GM19328 (cell line): ENCODE measurements at regions not wholly inside any gene's neighbourhood (a gene's known extent, or its start where the extent isn't known, plus 50 kb on each side); places are given as distances from the start of the nearest gene placed in this dataset.
"Not testable (repeated sequence)": the region's sequence is repeated elsewhere in the genome, so short reads cannot be mapped to it uniquely, and the experiment has no call there.

Experiments used
- ATAC-seq: cut with Tn5 transposase; IDR thresholded peaks from one replicate; pipeline ENCODE4 v1.9.1; 2021; ENCODE audit warnings: mild to moderate bottlenecking, moderate library complexity; ENCODE audit not compliant: unreplicated experiment

GRCh38 chr6:19892260-19892659, 55.1 kb downstream of the ID4 start:
- no peak for ATAC-seq

- no peak for ATAC-seq
Observed at GRCh38 chr6:19895866-19896692, 58.9 kb downstream of the ID4 start.

GRCh38 chr6:19896693-19897010, 59.5 kb downstream of the ID4 start:
- ATAC-seq: no peak

GRCh38 chr6:19898141-19898740, 61.1 kb downstream of the ID4 start:
- no peak for ATAC-seq

- ATAC-seq: no peak
Observed at GRCh38 chr6:19902201-19902600, 65.0 kb downstream of the ID4 start.

- not testable (repeated sequence) for ATAC-seq
Observed at GRCh38 chr6:19904408-19904807, 67.2 kb downstream of the ID4 start.

- no peak for ATAC-seq
Observed at GRCh38 chr6:19905584-19905983, 68.4 kb downstream of the ID4 start.

- no peak for ATAC-seq
Observed at GRCh38 chr6:19906171-19906570, 69.0 kb downstream of the ID4 start.

GRCh38 chr6:19911223-19911622, 74.1 kb downstream of the ID4 start:
- ATAC-seq: no peak

GRCh38 chr6:19918436-19918835, 81.3 kb downstream of the ID4 start:
- ATAC-seq: no peak

- ATAC-seq: no peak
Observed at GRCh38 chr6:19921786-19922185, 84.6 kb downstream of the ID4 start.

GRCh38 chr6:19925533-19925932, 88.4 kb downstream of the ID4 start:
- no peak for ATAC-seq

GRCh38 chr6:19928461-19928860, 91.3 kb downstream of the ID4 start:
- ATAC-seq: no peak

- no peak for ATAC-seq
Observed at GRCh38 chr6:19929312-19929711, 92.1 kb downstream of the ID4 start.

GRCh38 chr6:19934996-19935591, 97.9 kb downstream of the ID4 start:
- no peak for ATAC-seq

- not testable (repeated sequence) for ATAC-seq
Observed at GRCh38 chr6:19939321-19939720, 102.2 kb downstream of the ID4 start.

- not testable (repeated sequence) for ATAC-seq
Observed at GRCh38 chr6:19939926-19940325, 102.8 kb downstream of the ID4 start.

GRCh38 chr6:19943042-19943441, 105.9 kb downstream of the ID4 start:
- no peak for ATAC-seq

GRCh38 chr6:19945843-19946358, 108.7 kb downstream of the ID4 start:
- ATAC-seq: no peak

- no peak for ATAC-seq
Observed at GRCh38 chr6:19949155-19949554, 112.0 kb downstream of the ID4 start.

- no peak for ATAC-seq
Observed at GRCh38 chr6:19964115-19964514, 126.9 kb downstream of the ID4 start.

- ATAC-seq: no peak
Observed at GRCh38 chr6:19968201-19968600, 131.0 kb downstream of the ID4 start.
